A673 (cell line): ENCODE measurements at regions not wholly inside any gene's neighbourhood (a gene's known extent, or its start where the extent isn't known, plus 50 kb on each side); places are given as distances from the start of the nearest gene placed in this dataset.

Experiments used
- BruUV-seq: library from RNA; stranded (reverse); fragments of 400-500 nt; replicated peaks from 2 replicates; lab custom pipeline; 2021; lab: Mats Ljungman, UMichigan
- CTCF ChIA-PET: fragments of 300-600 bp; sonication (Branson Sonifier 250); formaldehyde crosslinking; loops from one replicate; lab custom pipeline; 2022; ENCODE audit warnings: antibody characterized with exemption; lab: Charles Lee
- POLR2A ChIA-PET: fragments of 300-600 bp; sonication (Branson Sonifier 250); formaldehyde crosslinking; loops from one replicate; lab custom pipeline; 2022; ENCODE audit warnings: antibody characterized with exemption; ENCODE audit not compliant: low non-redundant PET; lab: Charles Lee
- DNase-seq: peaks from one replicate; pipeline ENCODE4 v3.0.0-alpha.2; 2015; ENCODE audit warnings: low spot score
- H3K27ac ChIP-seq: fragments of 200-600 bp; sonication (generic); 2 replicates; pipeline ENCODE4 v1.5.1; 2016; ENCODE audit warnings: mixed run types, low read depth, mild to moderate bottlenecking, mixed read lengths, antibody characterized with exemption, low read length; ENCODE audit not compliant: poor library complexity, severe bottlenecking
- H3K27me3 ChIP-seq: fragments of 200-600 bp; sonication (generic); replicated peaks from 2 replicates; pipeline ENCODE4 v1.6.1; 2017; ENCODE audit warnings: mixed run types, low read depth, mild to moderate bottlenecking, mixed read lengths, antibody characterized with exemption, low read length; ENCODE audit not compliant: insufficient read depth, poor library complexity
- H3K36me3 ChIP-seq: fragments of 200-600 bp; sonication (generic); 2 replicates; pipeline ENCODE4 v1.6.1; 2016; ENCODE audit warnings: mixed run types, mild to moderate bottlenecking, mixed read lengths, antibody characterized with exemption, low read length; ENCODE audit not compliant: insufficient read depth, poor library complexity, severe bottlenecking
- H3K4me1 ChIP-seq: fragments of 200-600 bp; sonication (generic); 2 replicates; pipeline ENCODE4 v1.6.1; 2017; ENCODE audit warnings: mixed run types, mild to moderate bottlenecking, mixed read lengths, antibody characterized with exemption, low read length; ENCODE audit not compliant: insufficient read depth, poor library complexity, severe bottlenecking
- H3K4me3 ChIP-seq: fragments of 200-600 bp; sonication (generic); 2 replicates; pipeline ENCODE4 v1.5.1; 2016; ENCODE audit warnings: low read depth, mixed run types, mild to moderate bottlenecking, mixed read lengths, low read length; ENCODE audit not compliant: poor library complexity, severe bottlenecking
- H3K9me3 ChIP-seq: fragments of 200-600 bp; sonication (generic); 2 replicates; pipeline ENCODE4 v1.6.1; 2016; ENCODE audit warnings: mixed run types, low read depth, mild to moderate bottlenecking, mixed read lengths, antibody characterized with exemption, low read length; ENCODE audit not compliant: poor library complexity, severe bottlenecking
- CTCF ChIP-seq: fragments of 300-800, 200-600 bp; sonication (generic); conservative IDR thresholded peaks from 2 replicates; pipeline ENCODE4 v1.5.1; 2017; ENCODE audit warnings: low read depth, mild to moderate bottlenecking, antibody characterized with exemption, low read length, moderate library complexity, mixed read lengths
- EZH2 ChIP-seq: fragments of 200-600 bp; sonication (generic); IDR thresholded peaks from 2 replicates; pipeline ENCODE4 v1.6.1; 2017; ENCODE audit warnings: borderline replicate concordance, low read depth, mild to moderate bottlenecking, mixed read lengths, antibody characterized with exemption, low read length; ENCODE audit not compliant: poor library complexity, severe bottlenecking
- intact Hi-C: fragments of 100-400 bp; cut with micrococcal nuclease; formaldehyde crosslinking; loops from one replicate; pipeline ENCODE4 v1.10.0; 2022; ENCODE audit not compliant: unreplicated experiment

- no TSS peak for BruUV-seq
- ChIA-PET CTCF (no interaction called here), POLR2A (no interaction called here)
- no peaks in the 10 kb centered on the region for H3K4me1 ChIP-seq
- no peak for DNase-seq
- H3K27ac ChIP-seq, result no peak overlapping the region
- H3K36me3 ChIP-seq, result no peaks in the 10 kb centered on the region
- H3K27me3 ChIP-seq, result no peaks in the 10 kb centered on the region
- H3K4me3 ChIP-seq, result no peak overlapping the region
- no peak for TF ChIP-seq EZH2
- TF ChIP-seq CTCF, result no peak
- intact Hi-C loops, result no loop called here
- H3K9me3 ChIP-seq, result no peaks in the 10 kb centered on the region
Observed at GRCh38 chr5:9771079-9771478, 140.9 kb upstream of the TAS2R1 start.

GRCh38 chr5:9766581-9766980, 136.4 kb upstream of the TAS2R1 start:
- no peak for DNase-seq
- CTCF ChIA-PET, result no interaction called here

GRCh38 chr5:9765419-9766140, 135.4 kb upstream of the TAS2R1 start:
- H3K36me3 ChIP-seq, result no peaks in the 10 kb centered on the region
- ChIA-PET CTCF (no interaction called here), POLR2A (no interaction called here)
- no peak for DNase-seq
- intact Hi-C loops, result no loop called here
- BruUV-seq, result no TSS peak
- no peak overlapping the region for H3K27ac ChIP-seq
- H3K4me1 ChIP-seq, result no peaks in the 10 kb centered on the region
- H3K27me3 ChIP-seq, result no peaks in the 10 kb centered on the region
- no peaks in the 10 kb centered on the region for H3K9me3 ChIP-seq
- TF ChIP-seq EZH2, result no peak
- TF ChIP-seq CTCF, result no peak
- no peak overlapping the region for H3K4me3 ChIP-seq

More at GRCh38 chr5:9766581-9766980, 136.4 kb upstream of the TAS2R1 start:
- H3K4me3 ChIP-seq, result no peak overlapping the region
- H3K27ac ChIP-seq, result no peak overlapping the region
- H3K27me3 ChIP-seq, result no peaks in the 10 kb centered on the region
- no TSS peak for BruUV-seq
- H3K4me1 ChIP-seq, result no peaks in the 10 kb centered on the region
- intact Hi-C loops, result no loop called here
- POLR2A ChIA-PET, result no interaction called here
- no peaks in the 10 kb centered on the region for H3K36me3 ChIP-seq
- no peaks in the 10 kb centered on the region for H3K9me3 ChIP-seq
- no peak for TF ChIP-seq CTCF
- no peak for TF ChIP-seq EZH2
